PC-9 (cell line): ENCODE measurements at regions not wholly inside any gene's neighbourhood (a gene's known extent, or its start where the extent isn't known, plus 50 kb on each side); places are given as distances from the start of the nearest gene placed in this dataset.

Experiments
- EZH2 ChIP-seq: fragments of 200-600 bp; sonication (generic); IDR thresholded peaks from 2 replicates; pipeline ENCODE4 v1.8.0; 2017; ENCODE audit warnings: antibody characterized with exemption, low read depth
- TF ChIP-seq, protein P1 (sequence below): fragments of 200-600 bp; sonication (generic); conservative IDR thresholded peaks from 2 replicates; pipeline ENCODE4 v1.6.1; 2017; ENCODE audit warnings: mixed run types, antibody characterized with exemption, mild to moderate bottlenecking, moderate library complexity

DNA sequence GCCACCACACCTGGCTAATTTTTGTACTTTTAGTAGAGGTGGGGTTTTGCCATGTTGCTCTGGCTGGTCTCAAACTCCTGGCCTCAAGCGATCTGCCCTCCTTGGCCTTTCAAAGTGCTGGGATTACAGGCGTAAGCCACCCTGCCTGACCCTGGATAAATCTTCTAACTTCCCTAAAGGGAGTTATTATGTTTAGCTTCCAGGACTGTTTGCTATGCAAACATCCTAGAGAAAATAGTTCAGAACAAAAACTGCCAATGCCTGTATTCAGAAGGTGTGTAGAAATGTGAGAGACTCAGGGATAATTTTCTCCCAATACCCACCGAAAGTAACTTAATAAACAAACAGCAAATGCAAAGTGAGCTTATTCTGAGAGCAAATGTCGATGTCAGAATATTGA, 301.2 kb downstream of the TGFB2 start:
- TF ChIP-seq, protein P1, sequence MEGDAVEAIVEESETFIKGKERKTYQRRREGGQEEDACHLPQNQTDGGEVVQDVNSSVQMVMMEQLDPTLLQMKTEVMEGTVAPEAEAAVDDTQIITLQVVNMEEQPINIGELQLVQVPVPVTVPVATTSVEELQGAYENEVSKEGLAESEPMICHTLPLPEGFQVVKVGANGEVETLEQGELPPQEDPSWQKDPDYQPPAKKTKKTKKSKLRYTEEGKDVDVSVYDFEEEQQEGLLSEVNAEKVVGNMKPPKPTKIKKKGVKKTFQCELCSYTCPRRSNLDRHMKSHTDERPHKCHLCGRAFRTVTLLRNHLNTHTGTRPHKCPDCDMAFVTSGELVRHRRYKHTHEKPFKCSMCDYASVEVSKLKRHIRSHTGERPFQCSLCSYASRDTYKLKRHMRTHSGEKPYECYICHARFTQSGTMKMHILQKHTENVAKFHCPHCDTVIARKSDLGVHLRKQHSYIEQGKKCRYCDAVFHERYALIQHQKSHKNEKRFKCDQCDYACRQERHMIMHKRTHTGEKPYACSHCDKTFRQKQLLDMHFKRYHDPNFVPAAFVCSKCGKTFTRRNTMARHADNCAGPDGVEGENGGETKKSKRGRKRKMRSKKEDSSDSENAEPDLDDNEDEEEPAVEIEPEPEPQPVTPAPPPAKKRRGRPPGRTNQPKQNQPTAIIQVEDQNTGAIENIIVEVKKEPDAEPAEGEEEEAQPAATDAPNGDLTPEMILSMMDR: no peak
- TF ChIP-seq EZH2: no peak
